ENCODE measurements at regions not wholly inside any gene's neighbourhood (a gene's known extent, or its start where the extent isn't known, plus 50 kb on each side); places are given as distances from the start of the nearest gene placed in this dataset.

- no peaks in the 10 kb centered on the region for H3F3A ChIP-seq (ENCODE audit: low read length, unreplicated experiment)
- H3K27me3 ChIP-seq (ENCODE audit: low read length) = peaks cover 32% of the 10 kb centered on the region; the same call in 1 of the 2 replicates
- CTCF ChIA-PET = no interaction called here
- TF ChIP-seq EZH2 (IDR thresholded peaks at IDR 0.05; ENCODE audit: low read length, unreplicated experiment) (no peak), EZH2phosphoT487 (IDR thresholded peaks at IDR 0.05; ENCODE audit: borderline replicate concordance, low read length) (no peak), CTCF (conservative IDR thresholded peaks at IDR 0.05; ENCODE audit: low read depth, low read length) (no peak)
- no peak overlapping the region for H3K27ac ChIP-seq (ENCODE audit: low read length)
- no peak overlapping the region for H3K9ac ChIP-seq (ENCODE audit: low read length)
- H4K20me1 ChIP-seq (ENCODE audit: low read length) = no peaks in the 10 kb centered on the region
- H3K36me3 ChIP-seq (ENCODE audit: low read depth, low read length) = no peaks in the 10 kb centered on the region
- no peak for ATAC-seq
- no peaks in the 10 kb centered on the region for H3K9me2 ChIP-seq (replicated peaks; ENCODE audit: low read length)
- no peak overlapping the region for H3K4me3 ChIP-seq (ENCODE audit: low read length)
- H3K9me3 ChIP-seq (ENCODE audit: low read length) = no peaks in the 10 kb centered on the region
- H2AFZ ChIP-seq (ENCODE audit: low read length) = no peak overlapping the region
- POLR2A ChIA-PET (ENCODE audit: unreplicated experiment) = no interaction called here
- no peak for DNase-seq
- intact Hi-C loops (cut with micrococcal nuclease) = no loop called here
- no TSS peak for BruUV-seq (replicated peaks)
- H3K79me2 ChIP-seq (ENCODE audit: low read length) = no peaks in the 10 kb centered on the region
- no peaks in the 10 kb centered on the region for H3K4me1 ChIP-seq (ENCODE audit: insufficient read depth, low read length)
- H3K4me2 ChIP-seq (ENCODE audit: low read length) = no peak overlapping the region
Measured at GRCh38 chr12:109654357-109654756, 59.3 kb upstream of the FAM222A start.

- intact Hi-C loops (cut with micrococcal nuclease) = no loop called here
- ATAC-seq = no peak
- H4K20me1 ChIP-seq (ENCODE audit: low read length) = no peaks in the 10 kb centered on the region
- H3K9ac ChIP-seq (ENCODE audit: low read length) = no peak overlapping the region
- CTCF ChIA-PET = no interaction called here
- H3K27ac ChIP-seq (ENCODE audit: low read length) = no peak overlapping the region
- no peak for TF ChIP-seq EZH2phosphoT487 (IDR thresholded peaks at IDR 0.05; ENCODE audit: borderline replicate concordance, low read length)
- no peaks in the 10 kb centered on the region for H3K9me2 ChIP-seq (replicated peaks; ENCODE audit: low read length)
- POLR2A ChIA-PET (ENCODE audit: unreplicated experiment) = no interaction called here
- H3K4me1 ChIP-seq (ENCODE audit: insufficient read depth, low read length) = no peaks in the 10 kb centered on the region
- H3F3A ChIP-seq (ENCODE audit: low read length, unreplicated experiment) = no peaks in the 10 kb centered on the region
- no peak overlapping the region for H2AFZ ChIP-seq (ENCODE audit: low read length)
- no peak overlapping the region for H3K4me3 ChIP-seq (ENCODE audit: low read length)
- no peak overlapping the region for H3K4me2 ChIP-seq (ENCODE audit: low read length)
- H3K9me3 ChIP-seq (ENCODE audit: low read length) = no peaks in the 10 kb centered on the region
- peaks cover 32% of the 10 kb centered on the region; the same call in 1 of the 2 replicates for H3K27me3 ChIP-seq (ENCODE audit: low read length)
- no peak for DNase-seq
- no peaks in the 10 kb centered on the region for H3K36me3 ChIP-seq (ENCODE audit: low read depth, low read length)
- no peaks in the 10 kb centered on the region for H3K79me2 ChIP-seq (ENCODE audit: low read length)
- no TSS peak for BruUV-seq (replicated peaks)
Measured at GRCh38 chr12:109655578-109655977, 58.0 kb upstream of the FAM222A start.

GRCh38 chr12:109656743-109657142, 56.9 kb upstream of the FAM222A start:
- no peak for DNase-seq
- ATAC-seq = no peak
- Histone ChIP-seq H3K79me2 (ENCODE audit: low read length) (no peaks in the 10 kb centered on the region), H3K4me2 (ENCODE audit: low read length) (no peak overlapping the region), H3K36me3 (ENCODE audit: low read depth, low read length) (no peaks in the 10 kb centered on the region), H3K9me3 (ENCODE audit: low read length) (no peaks in the 10 kb centered on the region), H3K4me1 (ENCODE audit: insufficient read depth, low read length) (no peaks in the 10 kb centered on the region), H3K27me3 (ENCODE audit: low read length) (peaks cover 28% of the 10 kb centered on the region; the same call in 1 of the 2 replicates), H3K9me2 (replicated peaks; ENCODE audit: low read length) (no peaks in the 10 kb centered on the region), H2AFZ (ENCODE audit: low read length) (no peak overlapping the region), H3K27ac (ENCODE audit: low read length) (no peak overlapping the region), H3K4me3 (ENCODE audit: low read length) (no peak overlapping the region), H4K20me1 (ENCODE audit: low read length) (no peaks in the 10 kb centered on the region), H3K9ac (ENCODE audit: low read length) (no peak overlapping the region), H3F3A (ENCODE audit: low read length, unreplicated experiment) (no peaks in the 10 kb centered on the region)
- ChIA-PET POLR2A (ENCODE audit: unreplicated experiment) (no interaction called here), CTCF (interaction anchor here (0.5 kb wide), 1 partner anchor 122 kb away, joined by 4 read pairs; no protein-coding TSS in a partner anchor)
- no TSS peak for BruUV-seq (replicated peaks)
- intact Hi-C loops (cut with micrococcal nuclease) = no loop called here
- TF ChIP-seq CTCF (conservative IDR thresholded peaks at IDR 0.05; ENCODE audit: low read depth, low read length) = no peak
- TF ChIP-seq EZH2 (IDR thresholded peaks at IDR 0.05; ENCODE audit: low read length, unreplicated experiment) = no peak
- no peak for TF ChIP-seq EZH2phosphoT487 (IDR thresholded peaks at IDR 0.05; ENCODE audit: borderline replicate concordance, low read length)

All from PC-3 (cell line).